ENCODE measurements at regions not wholly inside any gene's neighbourhood (a gene's known extent, or its start where the extent isn't known, plus 50 kb on each side); places are given as distances from the start of the nearest gene placed in this dataset.
"Not testable (repeated sequence)": the region's sequence is repeated elsewhere in the genome, so short reads cannot be mapped to it uniquely, and the experiment has no call there.

GRCh38 chr1:65615859-65616258, 176.8 kb upstream of the PDE4B start:
- no peaks in the 10 kb centered on the region for H3K9me3 Mint-ChIP-seq
- no peak overlapping the region for H3K27ac Mint-ChIP-seq
- H3K4me1 Mint-ChIP-seq (ENCODE audit: low read depth) = no peaks in the 10 kb centered on the region
- H3K4me3 Mint-ChIP-seq = no peak overlapping the region
- intact Hi-C loops (cut with micrococcal nuclease) = no loop called here
- POLR2A ChIA-PET = no interaction called here
- DNase-seq (no peak), ATAC-seq (no peak)
- no peaks in the 10 kb centered on the region for H3K36me3 Mint-ChIP-seq (ENCODE audit: low read depth)
- H3K27me3 Mint-ChIP-seq = no peaks in the 10 kb centered on the region
- CTCF ChIA-PET = no interaction called here
- TF ChIP-seq, protein P1, sequence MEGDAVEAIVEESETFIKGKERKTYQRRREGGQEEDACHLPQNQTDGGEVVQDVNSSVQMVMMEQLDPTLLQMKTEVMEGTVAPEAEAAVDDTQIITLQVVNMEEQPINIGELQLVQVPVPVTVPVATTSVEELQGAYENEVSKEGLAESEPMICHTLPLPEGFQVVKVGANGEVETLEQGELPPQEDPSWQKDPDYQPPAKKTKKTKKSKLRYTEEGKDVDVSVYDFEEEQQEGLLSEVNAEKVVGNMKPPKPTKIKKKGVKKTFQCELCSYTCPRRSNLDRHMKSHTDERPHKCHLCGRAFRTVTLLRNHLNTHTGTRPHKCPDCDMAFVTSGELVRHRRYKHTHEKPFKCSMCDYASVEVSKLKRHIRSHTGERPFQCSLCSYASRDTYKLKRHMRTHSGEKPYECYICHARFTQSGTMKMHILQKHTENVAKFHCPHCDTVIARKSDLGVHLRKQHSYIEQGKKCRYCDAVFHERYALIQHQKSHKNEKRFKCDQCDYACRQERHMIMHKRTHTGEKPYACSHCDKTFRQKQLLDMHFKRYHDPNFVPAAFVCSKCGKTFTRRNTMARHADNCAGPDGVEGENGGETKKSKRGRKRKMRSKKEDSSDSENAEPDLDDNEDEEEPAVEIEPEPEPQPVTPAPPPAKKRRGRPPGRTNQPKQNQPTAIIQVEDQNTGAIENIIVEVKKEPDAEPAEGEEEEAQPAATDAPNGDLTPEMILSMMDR (IDR thresholded peaks at IDR 0.05) = no peak

GRCh38 chr1:65621721-65622120, 171.0 kb upstream of the PDE4B start:
- not testable (repeated sequence) for ATAC-seq, H3K27me3 Mint-ChIP-seq, H3K9me3 Mint-ChIP-seq

DNA sequence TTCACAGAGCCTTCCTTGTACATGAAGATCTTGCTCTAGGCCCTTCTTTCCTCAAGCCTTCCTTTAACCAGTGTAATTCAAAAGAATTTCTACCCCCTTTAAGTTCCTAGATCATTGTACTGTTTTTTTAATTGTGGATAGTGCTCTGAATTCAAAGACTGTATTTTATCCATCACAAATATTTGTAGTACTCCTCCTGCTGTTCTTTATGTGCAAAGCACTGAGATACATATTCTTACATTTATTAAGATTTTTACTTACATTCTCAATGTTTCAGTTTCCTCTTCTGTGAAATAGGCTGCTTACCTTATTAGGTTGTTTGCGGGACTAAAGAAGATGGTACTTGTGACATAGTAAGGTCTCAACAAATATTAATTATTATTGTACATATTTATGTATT, 168.8 kb upstream of the PDE4B start:
- Mint-ChIP-seq H3K27me3 (no peaks in the 10 kb centered on the region), H3K27ac (no peak overlapping the region), H3K36me3 (ENCODE audit: low read depth) (no peaks in the 10 kb centered on the region), H3K4me1 (ENCODE audit: low read depth) (no peaks in the 10 kb centered on the region), H3K9me3 (no peaks in the 10 kb centered on the region), H3K4me3 (no peak overlapping the region)
- intact Hi-C loops (cut with micrococcal nuclease) = no loop called here
- TF ChIP-seq, protein P1 (IDR thresholded peaks at IDR 0.05) = no peak
- ChIA-PET POLR2A (no interaction called here), CTCF (no interaction called here)
- DNase-seq (no peak), ATAC-seq (no peak)

More at GRCh38 chr1:65621721-65622120, 171.0 kb upstream of the PDE4B start:
- H3K27ac Mint-ChIP-seq; H3K4me3 Mint-ChIP-seq; CTCF ChIA-PET; H3K36me3 Mint-ChIP-seq (ENCODE audit: low read depth); DNase-seq; intact Hi-C loops (cut with micrococcal nuclease); H3K4me1 Mint-ChIP-seq (ENCODE audit: low read depth): not testable (repeated sequence)
- POLR2A ChIA-PET = interaction anchor here (0.6 kb wide), 1 partner anchor 1249 kb away, joined by 5 read pairs; no protein-coding TSS in a partner anchor

DNA sequence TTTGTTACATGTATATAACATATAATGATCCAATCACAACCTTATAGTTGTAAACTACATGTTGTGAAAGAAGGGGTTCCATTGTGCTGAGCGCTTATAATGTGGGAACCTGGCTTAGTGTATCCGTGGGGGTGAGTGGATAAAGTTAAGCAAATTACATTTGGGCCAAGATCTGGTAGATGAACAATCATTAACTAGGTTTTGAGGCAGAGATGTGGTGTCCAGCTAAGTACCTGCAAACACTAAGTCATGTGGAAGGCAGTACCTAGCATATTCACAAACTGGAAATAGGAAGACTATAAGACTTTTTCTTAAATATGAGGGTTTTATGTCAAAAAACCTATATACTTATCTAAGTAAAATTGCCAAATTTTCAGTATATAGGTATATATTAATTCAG, 167.2 kb upstream of the PDE4B start:
- Mint-ChIP-seq H3K4me3 (no peak overlapping the region), H3K9me3 (no peaks in the 10 kb centered on the region), H3K27me3 (no peaks in the 10 kb centered on the region), H3K36me3 (ENCODE audit: low read depth) (no peaks in the 10 kb centered on the region), H3K4me1 (ENCODE audit: low read depth) (no peaks in the 10 kb centered on the region), H3K27ac (no peak overlapping the region)
- intact Hi-C loops (cut with micrococcal nuclease) = no loop called here
- ChIA-PET POLR2A (no interaction called here), CTCF (no interaction called here)
- DNase-seq (no peak), ATAC-seq (no peak)
- TF ChIP-seq, protein P1 (IDR thresholded peaks at IDR 0.05) = no peak

- no peak for DNase-seq
- H3K4me3 Mint-ChIP-seq = no peak overlapping the region
- H3K9me3 Mint-ChIP-seq = no peaks in the 10 kb centered on the region
- POLR2A ChIA-PET = no interaction called here
- H3K27me3 Mint-ChIP-seq = no peaks in the 10 kb centered on the region
- H3K36me3 Mint-ChIP-seq (ENCODE audit: low read depth) = no peaks in the 10 kb centered on the region
- CTCF ChIA-PET = no interaction called here
- TF ChIP-seq, protein P1 (IDR thresholded peaks at IDR 0.05) = no peak
- ATAC-seq = no peak
- intact Hi-C loops (cut with micrococcal nuclease) = no loop called here
- no peak overlapping the region for H3K27ac Mint-ChIP-seq
- no peaks in the 10 kb centered on the region for H3K4me1 Mint-ChIP-seq (ENCODE audit: low read depth)
These were observed 166.7 kb upstream of the PDE4B start for GRCh38 chr1:65626003-65626402.

- ATAC-seq = no peak
- no peak for DNase-seq
- TF ChIP-seq, protein P1 (IDR thresholded peaks at IDR 0.05) = no peak
- Mint-ChIP-seq H3K36me3 (ENCODE audit: low read depth) (no peaks in the 10 kb centered on the region), H3K4me3 (no peak overlapping the region), H3K4me1 (ENCODE audit: low read depth) (no peaks in the 10 kb centered on the region), H3K9me3 (no peaks in the 10 kb centered on the region), H3K27ac (no peak overlapping the region), H3K27me3 (no peaks in the 10 kb centered on the region)
- intact Hi-C loops (cut with micrococcal nuclease) = no loop called here
- POLR2A ChIA-PET = no interaction called here
- CTCF ChIA-PET = no interaction called here
These were observed 162.9 kb upstream of the PDE4B start for GRCh38 chr1:65629788-65630187.
